Stimulated activated CD8-positive, alpha-beta memory T cell treated with anti-CD3 and anti-CD28 coated beads, Interleukin-4, amount 100 ng/mL, for 48 hours (primary cell): ENCODE measurements at regions not wholly inside any gene's neighbourhood (a gene's known extent, or its start where the extent isn't known, plus 50 kb on each side); places are given as distances from the start of the nearest gene placed in this dataset.
A peak's percentile ranks its signal among the peaks of the same experiment; 100 is the strongest.

ENCODE experiments used
- DNase-seq: peaks from one replicate; pipeline ENCODE4 v3.0.0-alpha.2; 2020

- no peak for DNase-seq
These were observed 147.2 kb upstream of the KLF14 start for GRCh38 chr7:130881091-130881798.

- no peak for DNase-seq
These were observed 147.8 kb upstream of the KLF14 start for GRCh38 chr7:130881799-130882141.

- DNase-seq: no peak
These were observed 148.4 kb upstream of the KLF14 start for GRCh38 chr7:130882396-130882795.

GRCh38 chr7:130883928-130884327 lies 149.9 kb upstream of the KLF14 start:
- DNase-seq: no peak

GRCh38 chr7:130884437-130885417 lies 150.7 kb upstream of the KLF14 start:
- no peak for DNase-seq

- no peak for DNase-seq
These were observed 152.6 kb upstream of the KLF14 start for GRCh38 chr7:130886438-130887135.

- DNase-seq: no peak
These were observed 153.4 kb upstream of the KLF14 start for GRCh38 chr7:130887182-130887956.

GRCh38 chr7:130887957-130888371 lies 154.0 kb upstream of the KLF14 start:
- no peak for DNase-seq

- no peak for DNase-seq
These were observed 154.5 kb upstream of the KLF14 start for GRCh38 chr7:130888468-130888867.

- DNase-seq: no peak
These were observed 156.4 kb upstream of the KLF14 start for GRCh38 chr7:130890176-130891020.

- no peak for DNase-seq
These were observed 157.5 kb upstream of the KLF14 start for GRCh38 chr7:130891254-130892094.

GRCh38 chr7:130893441-130893894 lies 159.5 kb upstream of the KLF14 start:
- no peak for DNase-seq

GRCh38 chr7:130894146-130894908 lies 160.3 kb upstream of the KLF14 start:
- peak; percentile 69 for DNase-seq

- peak; percentile 28 for DNase-seq
These were observed 161.1 kb upstream of the KLF14 start for GRCh38 chr7:130894909-130895750.

- DNase-seq: peak; percentile 24
These were observed 162.3 kb upstream of the KLF14 start for GRCh38 chr7:130896051-130896881.

- peak; percentile 78 for DNase-seq
These were observed 163.0 kb upstream of the KLF14 start for GRCh38 chr7:130896898-130897514.
